Left cardiac atrium (tissue), 4 donors: ENCODE measurements at regions not wholly inside any gene's neighbourhood (a gene's known extent, or its start where the extent isn't known, plus 50 kb on each side); places are given as distances from the start of the nearest gene placed in this dataset.
"Not testable (repeated sequence)": the region's sequence is repeated elsewhere in the genome, so short reads cannot be mapped to it uniquely, and the experiment has no call there.

ENCODE experiments used
- ATAC-seq, 2 donors: fragments of 200-7000 bp; cut with Tn5 transposase; one replicate each; pipeline ENCODE4 v1.9.1; 2020; ENCODE audit warnings: mild to moderate bottlenecking in 2 of 2, moderate library complexity in 2 of 2
- DNase-seq: peaks from one replicate; pipeline ENCODE4 v3.0.0-alpha.2; 2020
- intact Hi-C, 2 donors: fragments of 100-400 bp; cut with DNase I; formaldehyde crosslinking; loops; one replicate each; pipeline versions ENCODE4 v1.14.1 to v1.15.1; 2022 to 2023
- donor health status: DM: no; HTN: yes; CAD: no.
- donor health status: DM: no; HTN: yes; CAD: no; lungs with severe emphysema.
- donor health status: DM: yes; HTN: yes; CAD: no.
- donor health status: Dilated cardiomyopathy.

- ATAC-seq, intact Hi-C loops, DNase-seq: not testable (repeated sequence)
Observed at GRCh38 chr15:31665732-31666131, 339.1 kb downstream of the KLF13 start.

GRCh38 chr15:31669158-31669908 lies 342.7 kb downstream of the KLF13 start:
- DNase-seq, ATAC-seq, intact Hi-C loops: not testable (repeated sequence)

DNA sequence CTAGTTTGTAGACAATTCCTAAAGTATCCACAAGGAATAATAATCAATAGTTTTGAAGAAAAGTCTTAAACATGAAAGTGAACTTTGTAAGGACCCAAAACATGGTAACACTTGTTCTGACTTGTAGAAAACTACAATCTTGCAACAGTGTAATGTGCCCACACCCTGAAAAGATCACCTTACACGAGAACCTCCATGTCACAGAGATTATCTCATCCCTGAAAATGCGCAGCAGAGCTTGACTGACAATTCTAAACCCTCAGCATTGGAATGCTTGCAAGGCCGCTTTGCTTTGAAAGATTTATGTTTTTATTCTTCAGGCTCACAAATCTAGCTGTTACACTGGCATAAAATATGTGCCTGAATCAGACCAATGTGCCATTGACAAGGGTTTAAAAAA lies 346.6 kb downstream of the KLF13 start:
- intact Hi-C loops, DNase-seq, ATAC-seq: not testable (repeated sequence)

DNA sequence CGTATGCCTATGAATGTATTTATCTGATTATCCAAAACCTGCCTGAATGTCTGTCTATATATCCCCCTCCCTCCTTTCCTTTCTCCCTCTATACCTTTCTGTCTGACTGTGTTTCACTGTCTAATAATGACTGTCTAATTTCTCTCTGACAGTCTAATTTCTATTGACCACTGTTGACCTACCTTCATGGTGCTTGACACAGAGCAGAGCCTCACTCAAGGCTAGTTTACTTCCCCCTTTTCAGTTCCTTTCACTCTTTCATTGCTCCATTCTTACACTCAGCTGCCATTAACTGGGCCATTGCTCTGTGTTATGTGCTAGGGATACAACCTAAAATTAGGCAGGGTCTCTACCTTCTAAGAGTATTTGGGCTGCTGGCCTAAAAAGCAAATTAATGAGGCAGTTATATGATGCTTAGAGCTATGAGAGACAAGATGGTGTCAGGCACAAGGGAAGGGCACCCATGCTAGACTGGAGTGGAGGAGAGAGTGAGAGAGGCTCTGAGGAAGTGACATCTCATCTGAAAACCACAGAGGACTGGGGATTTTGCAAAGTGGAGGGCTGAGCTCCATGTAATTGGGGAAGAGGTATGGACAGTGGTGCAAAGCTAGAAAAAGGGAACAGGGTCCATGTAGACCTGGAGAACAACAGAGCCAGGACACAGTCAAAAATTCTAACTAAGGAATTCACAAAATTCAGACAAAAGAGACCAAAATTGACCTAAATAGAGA lies 348.6 kb upstream of the CHRNA7 start:
- ATAC-seq, DNase-seq, intact Hi-C loops: not testable (repeated sequence)

GRCh38 chr15:31687088-31687487 lies 343.2 kb upstream of the CHRNA7 start:
- DNase-seq, ATAC-seq, intact Hi-C loops: not testable (repeated sequence)

DNA sequence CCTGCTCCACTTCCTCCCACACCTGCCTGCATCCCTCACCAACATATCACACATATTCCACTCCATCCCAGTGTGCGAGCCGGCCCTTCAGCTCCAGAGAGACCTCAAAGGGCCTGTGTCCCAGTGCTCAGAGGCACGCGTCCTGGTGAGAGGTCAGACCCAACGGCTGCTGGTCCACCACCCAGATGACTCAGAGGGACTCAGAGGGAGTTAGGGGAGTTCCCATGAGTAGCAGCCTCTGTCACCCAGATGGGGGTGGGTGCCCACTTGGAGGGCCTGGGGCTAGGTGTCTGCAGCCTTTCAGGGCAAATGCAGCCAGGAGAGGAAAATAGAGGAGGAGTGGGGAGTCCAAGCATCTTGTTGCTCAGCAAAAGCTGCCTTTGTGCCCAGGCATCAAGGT lies 333.8 kb upstream of the CHRNA7 start:
- ATAC-seq, intact Hi-C loops, DNase-seq: not testable (repeated sequence)

DNA sequence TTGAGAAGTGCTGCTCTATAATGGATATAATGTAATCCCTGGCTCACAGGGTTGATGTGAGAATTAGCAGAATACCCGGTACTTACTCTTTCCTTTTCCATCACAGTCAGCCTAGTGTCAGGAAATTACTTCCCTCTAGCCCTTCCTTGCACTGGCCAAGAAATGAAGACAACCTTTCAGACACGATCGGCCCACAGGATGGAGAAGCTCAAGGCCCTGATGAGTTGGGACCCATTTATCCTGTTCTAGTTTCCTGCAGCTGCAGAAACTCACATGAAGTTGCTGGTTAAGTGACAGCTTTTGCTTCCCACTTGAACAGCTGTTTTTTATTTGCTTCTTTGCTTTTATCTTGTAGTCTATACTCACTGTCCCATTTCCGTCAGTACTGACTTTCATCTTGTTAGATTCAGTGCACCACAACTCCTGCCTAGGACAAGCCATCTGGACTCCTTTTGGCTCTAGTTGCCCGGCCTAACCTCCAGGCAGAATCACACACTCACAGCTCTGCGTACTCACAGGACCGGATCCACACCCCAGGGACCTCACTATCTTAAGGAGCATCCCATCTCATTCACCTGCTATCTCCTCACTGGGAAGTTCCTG lies 325.1 kb upstream of the CHRNA7 start:
- intact Hi-C loops: not testable (repeated sequence)
- ATAC-seq: peak in 1 of 2 donors; percentile 81

DNA sequence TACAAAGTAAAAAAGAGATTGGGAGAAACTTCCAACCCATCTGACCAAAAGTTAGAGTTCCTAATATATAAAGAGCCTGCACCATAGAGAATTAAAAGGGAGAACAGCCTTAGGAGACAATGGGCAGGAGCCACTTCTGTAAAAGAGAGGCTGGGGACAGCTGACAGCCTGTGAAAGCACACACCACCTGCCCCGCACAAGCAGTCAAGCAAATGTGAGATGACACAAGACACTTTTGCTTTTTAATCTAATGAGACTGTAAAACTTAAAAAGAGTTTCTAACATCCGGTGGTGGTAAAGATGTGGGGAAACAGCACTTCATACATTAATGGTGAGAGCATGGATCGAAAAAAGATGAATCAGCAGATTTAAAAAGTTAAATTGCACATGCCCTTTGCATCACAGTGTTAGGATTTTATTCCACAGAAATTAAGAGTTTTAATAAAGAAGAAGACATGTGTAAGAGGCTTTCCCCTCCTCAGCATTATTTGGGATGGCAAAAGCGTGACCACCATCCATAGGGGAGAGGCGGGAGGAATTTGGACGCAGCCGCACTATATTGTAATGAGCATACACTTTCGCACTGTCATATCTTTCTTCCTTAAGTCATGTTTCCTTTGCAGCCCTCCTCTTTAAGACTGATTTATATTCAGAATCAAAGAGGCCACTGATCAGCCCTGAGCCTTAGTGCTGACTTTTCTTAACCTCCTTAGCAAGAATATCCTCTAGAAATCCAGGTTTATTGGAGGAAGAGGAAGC lies 322.2 kb upstream of the CHRNA7 start:
- DNase-seq, ATAC-seq, intact Hi-C loops: not testable (repeated sequence)

More for the DNA sequence above, 325.1 kb upstream of the CHRNA7 start:
- DNase-seq: not testable (repeated sequence)

- intact Hi-C loops, ATAC-seq, DNase-seq: not testable (repeated sequence)
Observed at GRCh38 chr15:31708703-31709327, 321.5 kb upstream of the CHRNA7 start.

- intact Hi-C loops, DNase-seq, ATAC-seq: not testable (repeated sequence)
Observed at GRCh38 chr15:31709479-31709878, 320.8 kb upstream of the CHRNA7 start.

GRCh38 chr15:31710806-31711205 lies 319.5 kb upstream of the CHRNA7 start:
- intact Hi-C loops, ATAC-seq, DNase-seq: not testable (repeated sequence)

GRCh38 chr15:31715208-31715607 lies 315.1 kb upstream of the CHRNA7 start:
- not testable (repeated sequence) for ATAC-seq

DNA sequence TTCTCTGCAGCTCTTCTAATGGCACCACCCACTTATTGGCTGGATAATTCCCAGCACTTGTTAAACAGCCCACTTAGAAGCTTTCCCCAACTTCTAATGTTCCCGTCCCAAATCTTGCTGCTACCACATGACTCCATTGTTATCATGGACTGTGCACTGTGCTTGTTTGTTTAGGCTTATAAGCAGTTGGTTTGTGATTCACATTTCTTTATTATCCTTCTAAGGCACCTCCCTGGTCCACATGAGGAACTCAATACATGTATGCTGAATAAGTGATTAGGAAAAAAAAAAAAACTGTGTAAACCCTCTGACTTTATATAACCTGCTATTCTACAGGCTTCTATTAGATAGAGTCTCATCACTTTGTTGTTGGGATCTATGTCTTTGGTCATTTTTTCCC lies 311.7 kb upstream of the CHRNA7 start:
- DNase-seq, ATAC-seq, intact Hi-C loops: not testable (repeated sequence)

More at GRCh38 chr15:31715208-31715607, 315.1 kb upstream of the CHRNA7 start:
- intact Hi-C loops, DNase-seq: not testable (repeated sequence)

DNA sequence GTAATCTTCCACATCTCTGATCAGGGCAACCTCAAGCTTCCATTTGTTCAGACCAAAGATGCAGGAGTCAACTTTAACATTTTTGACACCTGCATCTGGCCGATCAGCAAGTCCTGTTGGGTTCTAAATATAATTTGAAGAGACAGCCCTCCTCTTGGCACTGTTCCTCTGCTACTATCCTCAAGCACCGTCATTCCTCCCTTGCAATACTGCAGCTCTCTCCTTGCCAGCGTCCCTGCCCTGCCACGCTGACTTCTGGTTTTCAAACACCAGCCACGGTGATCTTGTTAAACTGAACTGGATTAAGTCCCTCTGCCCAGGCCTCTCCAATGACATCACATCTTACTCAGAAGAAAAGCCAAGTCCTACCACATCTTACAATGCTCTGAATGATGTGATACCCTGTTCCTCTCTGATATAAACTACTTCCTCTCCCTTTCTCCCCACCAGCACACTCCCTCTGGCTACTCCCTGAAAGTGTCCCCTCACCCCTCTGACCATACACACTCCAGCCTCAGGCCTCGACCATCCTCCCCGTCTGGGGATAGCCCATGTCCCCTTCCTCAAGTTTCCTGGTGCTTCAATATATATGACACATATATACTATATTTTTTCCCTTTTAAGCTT lies 310.8 kb upstream of the CHRNA7 start:
- ATAC-seq: peak; percentile 84 to 91
- DNase-seq, intact Hi-C loops: not testable (repeated sequence)

DNA sequence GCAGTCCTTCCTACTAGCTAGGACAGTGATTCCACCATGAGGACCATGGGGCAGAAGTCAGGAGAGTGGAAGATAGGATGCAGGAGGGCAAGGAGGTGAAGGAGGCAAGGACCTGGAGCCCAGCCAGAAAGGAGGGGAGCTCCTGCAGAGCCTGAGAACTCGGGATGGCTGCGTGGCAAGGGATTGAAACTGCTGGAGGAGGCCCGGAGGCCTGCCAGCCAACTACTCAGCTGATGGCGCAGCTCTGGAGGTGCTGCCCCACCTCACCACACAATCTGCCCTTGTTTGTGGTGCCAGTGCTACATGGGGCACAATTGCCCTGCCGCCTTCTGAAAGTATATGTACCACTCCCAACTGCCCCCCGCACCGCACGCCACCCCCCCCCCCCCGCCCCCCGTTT lies 307.3 kb upstream of the CHRNA7 start:
- ATAC-seq, DNase-seq, intact Hi-C loops: not testable (repeated sequence)

- ATAC-seq, DNase-seq, intact Hi-C loops: not testable (repeated sequence)
Observed at GRCh38 chr15:31724903-31725302, 305.4 kb upstream of the CHRNA7 start.

- DNase-seq, intact Hi-C loops, ATAC-seq: not testable (repeated sequence)
Observed at GRCh38 chr15:31725619-31726018, 304.7 kb upstream of the CHRNA7 start.

GRCh38 chr15:31727612-31728011 lies 302.7 kb upstream of the CHRNA7 start:
- intact Hi-C loops: no loop called here
- DNase-seq (no peak), ATAC-seq (no peak)
